Colonic mucosa (tissue), 4 donors: ENCODE measurements at regions not wholly inside any gene's neighbourhood (a gene's known extent, or its start where the extent isn't known, plus 50 kb on each side); places are given as distances from the start of the nearest gene placed in this dataset.

Experiments used
- DNase-seq: peaks from one replicate; pipeline ENCODE4 v3.0.0-alpha.2; 2020
- H3K27ac ChIP-seq: fragments of 200-600 bp; one replicate; pipeline ENCODE4 v1.8.0; 2021
- H3K27me3 ChIP-seq: fragments of 200-600 bp; one replicate; pipeline ENCODE4 v1.8.0; 2021
- H3K36me3 ChIP-seq: fragments of 200-600 bp; one replicate; pipeline ENCODE4 v1.8.0; 2021
- H3K4me1 ChIP-seq: fragments of 200-600 bp; one replicate; pipeline ENCODE4 v1.8.0; 2021; ENCODE audit warnings: mild to moderate bottlenecking
- H3K4me3 ChIP-seq: fragments of 200-600 bp; one replicate; pipeline ENCODE4 v1.8.0; 2021
- H3K9ac ChIP-seq, 2 donors: one replicate each; pipeline ENCODE4 v1.7.0; 2013; ENCODE audit warnings: control low read depth in 2 of 2, low read depth in 2 of 2, low read length in 2 of 2
- H3K9me3 ChIP-seq: fragments of 200-600 bp; one replicate; pipeline ENCODE4 v1.8.0; 2021
- intact Hi-C: fragments of 100-400 bp; cut with DNase I; formaldehyde crosslinking; loops from one replicate; pipeline ENCODE4 v1.14.1; 2022
- TF ChIP-seq, protein P1 (sequence below): fragments of 200-600 bp; IDR thresholded peaks from one replicate; pipeline ENCODE4 v1.8.0; 2022; ENCODE audit warnings: antibody characterized with exemption, mild to moderate bottlenecking
- donor health status: healthy.
- donor health status: DM: no; HTN: no; CAD: no.
- donor health status: DM: no; HTN: no; CAD: no.

- intact Hi-C loops = no loop called here
- Histone ChIP-seq H3K27me3 (no peaks in the 10 kb centered on the region), H3K9me3 (no peaks in the 10 kb centered on the region), H3K4me3 (no peak overlapping the region), H3K9ac (no peak overlapping the region), H3K36me3 (no peaks in the 10 kb centered on the region), H3K4me1 (no peaks in the 10 kb centered on the region), H3K27ac (no peak overlapping the region)
- TF ChIP-seq, protein P1, sequence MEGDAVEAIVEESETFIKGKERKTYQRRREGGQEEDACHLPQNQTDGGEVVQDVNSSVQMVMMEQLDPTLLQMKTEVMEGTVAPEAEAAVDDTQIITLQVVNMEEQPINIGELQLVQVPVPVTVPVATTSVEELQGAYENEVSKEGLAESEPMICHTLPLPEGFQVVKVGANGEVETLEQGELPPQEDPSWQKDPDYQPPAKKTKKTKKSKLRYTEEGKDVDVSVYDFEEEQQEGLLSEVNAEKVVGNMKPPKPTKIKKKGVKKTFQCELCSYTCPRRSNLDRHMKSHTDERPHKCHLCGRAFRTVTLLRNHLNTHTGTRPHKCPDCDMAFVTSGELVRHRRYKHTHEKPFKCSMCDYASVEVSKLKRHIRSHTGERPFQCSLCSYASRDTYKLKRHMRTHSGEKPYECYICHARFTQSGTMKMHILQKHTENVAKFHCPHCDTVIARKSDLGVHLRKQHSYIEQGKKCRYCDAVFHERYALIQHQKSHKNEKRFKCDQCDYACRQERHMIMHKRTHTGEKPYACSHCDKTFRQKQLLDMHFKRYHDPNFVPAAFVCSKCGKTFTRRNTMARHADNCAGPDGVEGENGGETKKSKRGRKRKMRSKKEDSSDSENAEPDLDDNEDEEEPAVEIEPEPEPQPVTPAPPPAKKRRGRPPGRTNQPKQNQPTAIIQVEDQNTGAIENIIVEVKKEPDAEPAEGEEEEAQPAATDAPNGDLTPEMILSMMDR = no peak
- DNase-seq = no peak
Observed at GRCh38 chr2:133624551-133624950, 56.3 kb upstream of the NCKAP5 start.

GRCh38 chr2:133627741-133628140 is 59.5 kb upstream of the NCKAP5 start:
- Histone ChIP-seq H3K27me3 (no peaks in the 10 kb centered on the region), H3K4me1 (no peaks in the 10 kb centered on the region), H3K9me3 (no peaks in the 10 kb centered on the region), H3K4me3 (no peak overlapping the region), H3K27ac (no peak overlapping the region), H3K9ac (no peak overlapping the region), H3K36me3 (no peaks in the 10 kb centered on the region)
- no peak for DNase-seq
- intact Hi-C loops = no loop called here
- TF ChIP-seq, protein P1 = no peak

DNA sequence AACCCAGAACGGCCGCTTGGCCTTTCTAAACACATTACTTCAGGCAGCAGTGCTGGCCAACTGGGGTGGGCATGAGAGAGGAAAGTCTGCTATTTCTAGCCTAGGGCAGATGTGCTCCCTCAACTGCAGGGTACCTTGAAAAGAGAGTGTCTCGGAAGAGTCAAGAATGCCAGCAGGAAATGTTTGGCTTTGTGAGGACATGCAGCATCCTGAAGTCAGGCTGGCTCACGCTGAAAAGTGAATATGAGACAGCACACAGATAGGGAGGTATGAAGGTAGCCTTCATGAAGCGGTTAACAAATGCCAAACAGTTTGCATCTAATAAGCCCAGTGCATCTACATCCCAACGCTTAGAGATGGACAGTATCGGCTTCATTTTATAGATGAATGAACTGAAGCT is 65.0 kb upstream of the NCKAP5 start:
- H3K4me3 ChIP-seq = no peak overlapping the region
- H3K27me3 ChIP-seq = no peaks in the 10 kb centered on the region
- H3K9me3 ChIP-seq = no peaks in the 10 kb centered on the region
- H3K27ac ChIP-seq = no peak overlapping the region
- no peaks in the 10 kb centered on the region for H3K4me1 ChIP-seq
- no peak overlapping the region for H3K9ac ChIP-seq
- TF ChIP-seq, protein P1 = no peak
- no peak for DNase-seq
- H3K36me3 ChIP-seq = no peaks in the 10 kb centered on the region
- intact Hi-C loops = no loop called here

DNA sequence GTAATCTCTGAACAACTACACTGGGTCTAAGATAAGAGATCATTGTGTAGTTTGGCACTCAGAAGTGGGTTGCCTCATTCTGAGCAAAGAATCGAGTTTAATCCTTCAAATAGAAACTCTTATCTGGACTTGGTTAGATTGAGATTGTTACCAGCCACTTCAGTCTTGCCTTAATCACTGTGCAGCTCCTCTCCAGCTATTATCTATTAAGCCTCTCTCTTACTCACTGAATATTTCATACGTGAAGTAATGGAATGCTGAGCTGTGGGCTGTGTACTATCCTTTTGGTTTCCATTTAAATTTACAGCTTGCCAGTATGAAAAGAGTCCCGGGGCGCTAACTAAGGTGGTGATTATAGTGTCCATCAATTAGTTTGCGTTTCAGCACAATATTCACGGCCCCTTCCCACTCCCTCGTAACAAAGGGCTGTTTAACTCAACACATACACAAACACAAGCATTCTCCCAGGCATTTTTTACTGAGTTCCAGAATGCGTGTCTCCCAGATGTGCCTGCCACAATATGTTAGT is 65.7 kb upstream of the NCKAP5 start:
- Histone ChIP-seq H3K27me3 (no peaks in the 10 kb centered on the region), H3K36me3 (no peaks in the 10 kb centered on the region), H3K9me3 (no peaks in the 10 kb centered on the region), H3K9ac (no peak overlapping the region), H3K4me3 (no peak overlapping the region), H3K4me1 (no peaks in the 10 kb centered on the region), H3K27ac (no peak overlapping the region)
- intact Hi-C loops = no loop called here
- TF ChIP-seq, protein P1 = no peak
- DNase-seq = no peak

DNA sequence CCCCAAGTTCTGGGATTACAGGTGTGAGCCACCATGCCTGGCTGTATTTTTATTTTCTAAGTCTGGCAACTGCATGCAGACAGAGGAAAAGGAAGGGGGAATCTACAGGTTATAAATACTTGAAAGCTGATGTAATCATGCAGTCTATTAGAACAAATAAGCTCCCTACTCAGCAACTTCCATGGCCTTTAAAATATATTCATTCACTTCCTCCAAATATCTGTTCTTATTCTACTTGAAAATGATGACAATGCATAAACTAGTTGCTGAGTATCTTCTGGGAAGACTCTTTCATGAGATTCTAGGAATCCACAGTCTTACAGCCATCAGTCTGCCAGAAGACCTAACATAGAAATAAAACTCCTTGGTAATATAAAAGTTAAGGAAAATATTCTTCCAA is 66.9 kb upstream of the NCKAP5 start:
- TF ChIP-seq, protein P1 = no peak
- Histone ChIP-seq H3K27ac (no peak overlapping the region), H3K9me3 (no peaks in the 10 kb centered on the region), H3K36me3 (no peaks in the 10 kb centered on the region), H3K27me3 (no peaks in the 10 kb centered on the region), H3K9ac (no peak overlapping the region), H3K4me1 (no peaks in the 10 kb centered on the region), H3K4me3 (no peak overlapping the region)
- no peak for DNase-seq
- intact Hi-C loops = no loop called here

- Histone ChIP-seq H3K27ac (no peak overlapping the region), H3K27me3 (no peaks in the 10 kb centered on the region), H3K9ac (no peak overlapping the region), H3K4me3 (no peak overlapping the region), H3K9me3 (no peaks in the 10 kb centered on the region), H3K36me3 (no peaks in the 10 kb centered on the region), H3K4me1 (no peaks in the 10 kb centered on the region)
- no peak for DNase-seq
- intact Hi-C loops = no loop called here
- TF ChIP-seq, protein P1 = no peak
Observed at GRCh38 chr2:133636287-133636686, 68.0 kb upstream of the NCKAP5 start.
